Upper lobe of right lung (tissue), 1 donor: ENCODE measurements at regions not wholly inside any gene's neighbourhood (a gene's known extent, or its start where the extent isn't known, plus 50 kb on each side); places are given as distances from the start of the nearest gene placed in this dataset.

Source experiments
- ATAC-seq: fragments of 200-7000 bp; cut with Tn5 transposase; one replicate; pipeline ENCODE4 v1.9.1; 2020; ENCODE audit warnings: mild to moderate bottlenecking, moderate library complexity
- DNase-seq: peaks from one replicate; pipeline ENCODE4 v3.0.0-alpha.2; 2020
- H3K27ac ChIP-seq: fragments of 200-600 bp; one replicate; pipeline ENCODE4 v1.8.0; 2022
- H3K27me3 ChIP-seq: fragments of 200-600 bp; one replicate; pipeline ENCODE4 v1.8.0; 2022; ENCODE audit warnings: mild to moderate bottlenecking
- H3K36me3 ChIP-seq: fragments of 200-600 bp; one replicate; pipeline ENCODE4 v1.8.0; 2022
- H3K4me1 ChIP-seq: fragments of 200-600 bp; one replicate; pipeline ENCODE4 v1.8.0; 2022
- H3K4me3 ChIP-seq: fragments of 200-600 bp; one replicate; pipeline ENCODE4 v1.8.0; 2022; ENCODE audit warnings: mild to moderate bottlenecking
- H3K9me3 ChIP-seq: fragments of 200-600 bp; one replicate; pipeline ENCODE4 v1.8.0; 2022
- intact Hi-C: fragments of 100-400 bp; cut with DNase I; formaldehyde crosslinking; loops from one replicate; pipeline ENCODE4 v1.11.0; 2022
- TF ChIP-seq, protein P1 (sequence below): fragments of 200-600 bp; IDR thresholded peaks from one replicate; pipeline ENCODE4 v1.8.0; 2022; ENCODE audit warnings: antibody characterized with exemption
- donor health status: DM: no; HTN: yes; CAD: no; lungs with severe emphysema.

DNA sequence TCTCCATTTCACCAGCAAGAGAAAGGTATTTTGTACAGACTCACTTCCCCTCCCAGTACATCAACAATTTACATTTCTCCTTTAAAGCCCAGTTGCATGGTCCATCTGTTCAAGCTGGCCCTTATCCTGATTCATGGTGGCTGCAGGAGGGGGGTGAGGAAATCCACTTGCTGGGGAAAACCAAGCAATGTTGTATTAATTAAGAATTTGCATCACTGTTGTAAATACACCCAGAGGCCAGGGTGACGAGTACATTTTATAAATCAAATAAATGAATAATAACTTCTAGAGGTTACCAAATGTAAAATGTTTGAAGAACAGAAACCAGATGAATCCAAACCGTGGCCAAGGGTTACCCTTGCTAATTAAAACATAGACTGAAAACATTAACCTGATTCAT is 395.9 kb upstream of the INTU start:
- Histone ChIP-seq H3K9me3 (no peaks in the 10 kb centered on the region), H3K4me1 (no peaks in the 10 kb centered on the region), H3K27me3 (no peaks in the 10 kb centered on the region), H3K27ac (no peak overlapping the region), H3K36me3 (no peaks in the 10 kb centered on the region), H3K4me3 (no peak overlapping the region)
- intact Hi-C loops, result no loop called here
- TF ChIP-seq, protein P1, sequence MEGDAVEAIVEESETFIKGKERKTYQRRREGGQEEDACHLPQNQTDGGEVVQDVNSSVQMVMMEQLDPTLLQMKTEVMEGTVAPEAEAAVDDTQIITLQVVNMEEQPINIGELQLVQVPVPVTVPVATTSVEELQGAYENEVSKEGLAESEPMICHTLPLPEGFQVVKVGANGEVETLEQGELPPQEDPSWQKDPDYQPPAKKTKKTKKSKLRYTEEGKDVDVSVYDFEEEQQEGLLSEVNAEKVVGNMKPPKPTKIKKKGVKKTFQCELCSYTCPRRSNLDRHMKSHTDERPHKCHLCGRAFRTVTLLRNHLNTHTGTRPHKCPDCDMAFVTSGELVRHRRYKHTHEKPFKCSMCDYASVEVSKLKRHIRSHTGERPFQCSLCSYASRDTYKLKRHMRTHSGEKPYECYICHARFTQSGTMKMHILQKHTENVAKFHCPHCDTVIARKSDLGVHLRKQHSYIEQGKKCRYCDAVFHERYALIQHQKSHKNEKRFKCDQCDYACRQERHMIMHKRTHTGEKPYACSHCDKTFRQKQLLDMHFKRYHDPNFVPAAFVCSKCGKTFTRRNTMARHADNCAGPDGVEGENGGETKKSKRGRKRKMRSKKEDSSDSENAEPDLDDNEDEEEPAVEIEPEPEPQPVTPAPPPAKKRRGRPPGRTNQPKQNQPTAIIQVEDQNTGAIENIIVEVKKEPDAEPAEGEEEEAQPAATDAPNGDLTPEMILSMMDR, result no peak
- ATAC-seq (no peak), DNase-seq (no peak)

DNA sequence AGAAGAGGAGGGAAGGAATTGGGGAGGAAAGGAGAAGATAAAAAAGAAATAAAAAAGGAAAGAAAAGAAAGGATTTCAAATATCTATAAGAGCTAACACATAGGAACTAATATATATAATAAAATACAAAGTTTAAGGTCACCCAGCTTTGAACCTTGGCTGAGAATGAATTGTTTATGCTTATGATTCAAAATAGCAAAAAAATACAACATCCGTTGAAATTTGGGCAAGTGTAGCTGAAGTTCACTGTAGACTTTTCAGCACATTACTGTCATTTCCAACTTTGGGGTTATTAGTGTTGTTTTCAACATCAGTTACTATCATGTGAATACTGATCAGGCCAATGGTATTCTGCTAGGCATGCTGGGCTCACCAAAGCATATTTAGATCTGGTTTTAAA is 395.2 kb upstream of the INTU start:
- H3K4me1 ChIP-seq, result no peaks in the 10 kb centered on the region
- no peak for ATAC-seq
- H3K27me3 ChIP-seq, result no peaks in the 10 kb centered on the region
- no peak overlapping the region for H3K4me3 ChIP-seq
- TF ChIP-seq, protein P1, result no peak
- H3K36me3 ChIP-seq, result no peaks in the 10 kb centered on the region
- H3K27ac ChIP-seq, result no peak overlapping the region
- no peaks in the 10 kb centered on the region for H3K9me3 ChIP-seq
- intact Hi-C loops, result no loop called here
- DNase-seq, result no peak

DNA sequence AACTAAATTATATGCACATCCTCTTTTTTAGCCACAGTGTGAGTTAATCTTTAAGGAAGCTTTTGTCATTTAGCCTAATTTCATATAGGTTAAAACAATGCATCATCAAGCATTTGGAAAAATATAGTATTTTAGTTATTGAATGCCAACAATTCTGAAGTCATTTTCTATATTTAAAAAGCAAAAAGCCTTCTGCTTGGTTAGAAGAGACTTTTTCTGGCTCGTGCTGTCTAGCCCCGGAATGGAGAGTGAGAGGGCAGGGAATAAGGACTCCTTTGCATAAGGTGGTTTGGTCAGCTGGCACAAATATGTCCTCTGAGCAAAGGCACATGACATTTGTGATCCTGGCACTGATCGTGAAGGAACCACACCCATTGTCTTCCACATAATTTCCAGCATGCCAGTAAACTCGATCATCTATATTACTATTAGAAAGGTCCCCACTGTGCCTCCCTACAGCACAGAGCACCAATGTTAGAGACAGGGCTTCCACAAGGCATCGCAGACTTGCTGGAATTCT is 393.7 kb upstream of the INTU start:
- Histone ChIP-seq H3K27ac (no peak overlapping the region), H3K4me3 (no peak overlapping the region), H3K9me3 (no peaks in the 10 kb centered on the region), H3K4me1 (no peaks in the 10 kb centered on the region), H3K36me3 (no peaks in the 10 kb centered on the region), H3K27me3 (no peaks in the 10 kb centered on the region)
- ATAC-seq (no peak), DNase-seq (no peak)
- TF ChIP-seq, protein P1, result no peak
- intact Hi-C loops, result no loop called here

DNA sequence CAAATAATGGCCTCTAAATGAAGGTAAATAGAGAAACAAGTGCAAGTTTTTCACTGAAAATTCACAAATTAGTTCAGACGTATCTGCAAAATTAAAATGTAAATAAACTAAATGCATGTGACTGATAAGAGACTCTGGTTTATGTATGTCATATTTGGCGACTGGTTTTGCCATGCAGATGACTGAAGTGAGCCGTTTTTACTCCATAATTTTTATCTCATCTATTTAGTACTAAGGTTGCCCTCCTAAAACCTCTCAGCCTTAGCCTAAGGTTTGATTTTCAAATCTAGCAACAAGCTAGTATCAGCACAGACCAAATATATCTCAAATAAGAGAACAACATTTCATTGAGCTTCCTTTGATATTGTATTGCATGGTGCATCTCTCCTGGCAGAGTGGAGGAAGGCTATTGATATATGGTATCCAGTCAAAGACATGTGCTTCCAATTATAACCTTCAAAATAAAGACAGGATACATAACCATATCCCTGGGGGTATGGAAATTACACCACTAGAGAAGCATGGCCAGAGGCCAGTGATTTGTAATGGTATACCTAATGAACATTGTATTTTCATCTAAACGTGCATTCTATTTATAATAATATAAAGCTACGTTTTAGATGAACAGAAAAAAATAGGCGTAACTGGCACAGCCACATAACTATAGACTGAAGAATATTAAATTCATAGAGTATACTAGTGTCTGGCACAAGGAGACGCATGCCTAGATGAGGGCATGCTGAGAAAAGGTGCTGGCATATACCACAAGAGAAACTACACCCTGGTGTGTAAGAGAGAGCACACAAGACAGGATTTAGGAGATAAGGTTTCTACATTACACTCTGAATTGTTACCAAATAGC is 392.6 kb upstream of the INTU start:
- Histone ChIP-seq H3K4me1 (no peaks in the 10 kb centered on the region), H3K9me3 (no peaks in the 10 kb centered on the region), H3K36me3 (no peaks in the 10 kb centered on the region), H3K27ac (no peak overlapping the region), H3K27me3 (no peaks in the 10 kb centered on the region), H3K4me3 (no peak overlapping the region)
- intact Hi-C loops, result no loop called here
- DNase-seq (no peak), ATAC-seq (no peak)
- TF ChIP-seq, protein P1, result no peak

DNA sequence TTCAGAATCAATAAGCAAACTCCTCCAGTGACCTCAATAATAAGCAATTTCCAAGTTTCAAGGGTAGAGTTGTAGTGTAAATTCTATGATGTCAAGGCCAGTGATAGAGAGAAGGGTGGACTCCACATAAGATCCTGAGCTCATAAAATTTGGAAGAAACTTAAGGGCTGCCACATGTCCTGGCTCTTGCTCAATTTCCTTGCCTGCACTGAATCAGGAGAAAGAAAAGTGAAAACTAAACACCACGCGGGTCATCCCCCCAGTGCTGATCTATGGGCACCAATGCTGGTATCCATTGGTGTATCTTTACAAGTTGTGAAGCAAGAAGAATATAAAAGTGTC is 392.0 kb upstream of the INTU start:
- TF ChIP-seq, protein P1, result no peak
- ATAC-seq, result no peak
- no peaks in the 10 kb centered on the region for H3K4me1 ChIP-seq
- no peaks in the 10 kb centered on the region for H3K9me3 ChIP-seq
- intact Hi-C loops, result no loop called here
- H3K36me3 ChIP-seq, result no peaks in the 10 kb centered on the region
- no peak overlapping the region for H3K4me3 ChIP-seq
- H3K27me3 ChIP-seq, result no peaks in the 10 kb centered on the region
- no peak for DNase-seq
- H3K27ac ChIP-seq, result no peak overlapping the region
